ENCODE measurements at regions not wholly inside any gene's neighbourhood (a gene's known extent, or its start where the extent isn't known, plus 50 kb on each side); places are given as distances from the start of the nearest gene placed in this dataset.
"Not testable (repeated sequence)": the region's sequence is repeated elsewhere in the genome, so short reads cannot be mapped to it uniquely, and the experiment has no call there.

DNA sequence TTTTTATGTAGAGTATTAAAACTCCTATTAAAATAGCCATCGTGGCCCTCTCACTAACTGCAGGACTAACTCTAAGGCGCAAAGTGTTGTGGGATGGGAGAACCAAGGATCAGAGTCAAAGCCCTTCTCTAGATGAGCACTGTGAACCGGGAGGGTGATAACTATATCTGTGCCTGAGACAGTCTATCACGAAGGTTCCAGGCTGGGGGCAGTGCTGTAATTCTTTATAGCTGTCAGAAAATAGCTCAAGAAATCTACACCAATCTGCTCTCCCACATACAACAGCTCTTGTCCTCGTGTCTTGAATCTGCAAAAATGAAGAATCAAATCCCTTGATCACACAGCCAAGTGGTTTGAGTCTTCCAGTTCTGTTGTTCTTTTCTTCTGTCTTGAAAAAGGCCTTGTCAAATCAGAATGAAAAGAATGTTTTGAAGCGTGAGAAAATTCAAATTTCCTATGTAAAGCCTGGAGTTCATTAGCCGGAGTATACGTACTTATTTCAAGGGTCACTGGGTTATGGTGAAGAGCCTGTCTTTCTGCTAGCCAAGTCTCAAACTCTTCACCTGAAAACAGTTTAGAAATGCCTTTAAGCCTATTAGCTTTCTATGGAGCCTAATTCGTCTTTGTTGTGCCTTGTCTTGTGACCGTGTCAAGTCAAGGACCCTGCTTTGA, 185.3 kb upstream of the NECTIN3 start:
- Histone ChIP-seq H3K9me3 (replicated peaks) (no peaks in the 10 kb centered on the region), H3K4me3 (no peak overlapping the region), H3K4me1 (no peaks in the 10 kb centered on the region), H3K27ac (replicated peaks) (no peak overlapping the region), H3K36me3 (no peaks in the 10 kb centered on the region), H3K27me3 (ENCODE audit: low read depth) (no peaks in the 10 kb centered on the region)
- intact Hi-C loops (cut with micrococcal nuclease): no loop called here
- no peak for DNase-seq
- TF ChIP-seq, protein P1, sequence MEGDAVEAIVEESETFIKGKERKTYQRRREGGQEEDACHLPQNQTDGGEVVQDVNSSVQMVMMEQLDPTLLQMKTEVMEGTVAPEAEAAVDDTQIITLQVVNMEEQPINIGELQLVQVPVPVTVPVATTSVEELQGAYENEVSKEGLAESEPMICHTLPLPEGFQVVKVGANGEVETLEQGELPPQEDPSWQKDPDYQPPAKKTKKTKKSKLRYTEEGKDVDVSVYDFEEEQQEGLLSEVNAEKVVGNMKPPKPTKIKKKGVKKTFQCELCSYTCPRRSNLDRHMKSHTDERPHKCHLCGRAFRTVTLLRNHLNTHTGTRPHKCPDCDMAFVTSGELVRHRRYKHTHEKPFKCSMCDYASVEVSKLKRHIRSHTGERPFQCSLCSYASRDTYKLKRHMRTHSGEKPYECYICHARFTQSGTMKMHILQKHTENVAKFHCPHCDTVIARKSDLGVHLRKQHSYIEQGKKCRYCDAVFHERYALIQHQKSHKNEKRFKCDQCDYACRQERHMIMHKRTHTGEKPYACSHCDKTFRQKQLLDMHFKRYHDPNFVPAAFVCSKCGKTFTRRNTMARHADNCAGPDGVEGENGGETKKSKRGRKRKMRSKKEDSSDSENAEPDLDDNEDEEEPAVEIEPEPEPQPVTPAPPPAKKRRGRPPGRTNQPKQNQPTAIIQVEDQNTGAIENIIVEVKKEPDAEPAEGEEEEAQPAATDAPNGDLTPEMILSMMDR (IDR thresholded peaks at IDR 0.05; ENCODE audit: borderline replicate concordance): no peak

DNA sequence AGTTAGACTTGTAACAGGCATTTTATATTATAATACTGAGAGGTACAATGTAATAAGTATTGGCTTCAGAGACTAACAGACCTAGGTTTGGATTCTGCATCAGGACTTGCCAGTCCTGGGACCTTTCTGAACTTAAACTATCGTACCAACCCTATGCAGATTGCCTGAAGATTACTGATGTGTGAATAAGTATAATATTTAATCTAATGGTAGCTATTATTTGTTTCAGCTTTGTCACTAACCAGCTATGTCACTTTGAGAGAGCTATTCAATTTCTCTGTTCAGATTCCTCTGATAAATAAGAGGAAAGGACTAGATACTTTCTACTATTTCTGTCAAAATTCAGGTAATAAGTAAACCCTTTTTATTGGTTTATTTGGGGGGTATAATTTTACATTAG, 184.4 kb upstream of the NECTIN3 start:
- no peaks in the 10 kb centered on the region for H3K36me3 ChIP-seq

DNA sequence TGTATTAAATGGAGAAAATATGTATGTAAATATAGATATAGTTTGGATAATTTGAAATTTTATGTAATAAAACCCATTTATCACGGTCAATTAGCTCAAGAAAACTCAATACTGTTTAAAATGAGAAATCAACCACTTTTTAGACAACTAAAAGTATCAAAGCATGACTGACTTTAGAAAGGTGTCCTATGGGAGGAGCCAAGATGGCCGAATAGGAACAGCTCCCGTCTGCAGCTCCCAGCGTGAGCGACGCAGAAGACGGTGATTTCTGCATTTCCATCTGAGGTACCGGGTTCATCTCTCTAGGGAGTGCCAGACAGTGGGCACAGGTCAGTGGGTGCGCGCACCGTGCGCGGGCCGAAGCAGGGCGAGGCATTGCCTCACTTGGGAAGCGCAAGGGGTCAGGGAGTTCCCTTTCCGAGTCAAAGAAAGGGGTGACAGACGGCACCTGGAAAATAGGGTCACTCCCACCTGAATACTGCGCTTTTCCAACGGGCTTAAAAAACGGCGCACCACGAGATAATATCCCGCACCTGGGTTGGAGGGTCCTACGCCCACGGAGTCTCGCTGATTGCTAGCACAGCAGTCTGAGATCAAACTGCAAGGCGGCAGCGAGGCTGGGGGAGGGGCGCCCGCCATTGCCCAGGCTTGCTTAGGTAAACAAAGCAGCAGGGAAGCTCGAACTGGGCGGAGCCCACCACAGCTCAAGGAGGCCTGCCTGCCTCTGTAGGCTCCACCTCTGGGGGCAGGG, 182.8 kb upstream of the NECTIN3 start:
- intact Hi-C loops (cut with micrococcal nuclease); H3K27me3 ChIP-seq (ENCODE audit: low read depth); H3K4me3 ChIP-seq; DNase-seq; H3K36me3 ChIP-seq; H3K27ac ChIP-seq (replicated peaks); H3K4me1 ChIP-seq; H3K9me3 ChIP-seq (replicated peaks): not testable (repeated sequence)

More for the DNA sequence above, 184.4 kb upstream of the NECTIN3 start:
- intact Hi-C loops (cut with micrococcal nuclease): no loop called here
- Histone ChIP-seq H3K9me3 (replicated peaks) (no peaks in the 10 kb centered on the region), H3K4me3 (no peak overlapping the region), H3K4me1 (no peaks in the 10 kb centered on the region), H3K27me3 (ENCODE audit: low read depth) (no peaks in the 10 kb centered on the region), H3K27ac (replicated peaks) (no peak overlapping the region)
- no peak for DNase-seq
- TF ChIP-seq, protein P1 (IDR thresholded peaks at IDR 0.05; ENCODE audit: borderline replicate concordance): no peak

DNA sequence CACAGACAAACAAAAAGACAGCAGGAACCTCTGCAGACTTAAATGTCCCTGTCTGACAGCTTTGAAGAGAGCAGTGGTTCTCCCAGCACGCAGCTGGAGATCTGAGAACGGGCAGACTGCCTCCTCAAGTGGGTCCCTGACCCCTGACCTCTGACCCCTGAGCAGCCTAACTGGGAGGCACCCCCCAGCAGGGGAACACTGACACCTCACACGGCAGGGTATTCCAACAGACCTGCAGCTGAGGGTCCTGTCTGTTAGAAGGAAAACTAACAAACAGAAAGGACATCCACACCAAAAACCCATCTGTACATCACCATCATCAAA, 182.3 kb upstream of the NECTIN3 start:
- H3K4me1 ChIP-seq; H3K4me3 ChIP-seq; intact Hi-C loops (cut with micrococcal nuclease); DNase-seq; H3K27ac ChIP-seq (replicated peaks); H3K9me3 ChIP-seq (replicated peaks); H3K36me3 ChIP-seq; H3K27me3 ChIP-seq (ENCODE audit: low read depth): not testable (repeated sequence)

DNA sequence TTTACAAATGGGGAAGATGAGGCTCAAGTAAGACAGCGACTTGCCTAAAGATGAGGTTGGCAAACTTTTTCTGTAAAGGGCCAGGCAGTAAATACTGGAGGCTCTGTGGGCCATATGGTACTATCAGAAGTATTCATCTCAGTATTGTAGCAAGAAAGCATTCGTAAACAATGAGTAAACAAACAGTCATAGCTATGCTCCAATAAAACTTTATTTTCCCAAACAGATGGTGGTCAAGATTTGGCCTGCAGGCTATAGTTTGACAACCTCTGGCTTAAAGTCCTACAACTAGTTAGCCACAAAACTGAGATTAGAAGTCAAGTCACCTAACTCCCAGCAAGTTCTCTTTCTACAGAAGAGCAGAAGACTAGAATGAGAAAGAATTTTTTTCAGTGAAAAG, 177.0 kb upstream of the NECTIN3 start:
- Histone ChIP-seq H3K9me3 (replicated peaks) (no peaks in the 10 kb centered on the region), H3K36me3 (no peaks in the 10 kb centered on the region), H3K27ac (replicated peaks) (no peak overlapping the region), H3K27me3 (ENCODE audit: low read depth) (no peaks in the 10 kb centered on the region), H3K4me3 (no peak overlapping the region), H3K4me1 (no peaks in the 10 kb centered on the region)
- TF ChIP-seq, protein P1 (IDR thresholded peaks at IDR 0.05; ENCODE audit: borderline replicate concordance): no peak
- DNase-seq: no peak
- intact Hi-C loops (cut with micrococcal nuclease): no loop called here

DNA sequence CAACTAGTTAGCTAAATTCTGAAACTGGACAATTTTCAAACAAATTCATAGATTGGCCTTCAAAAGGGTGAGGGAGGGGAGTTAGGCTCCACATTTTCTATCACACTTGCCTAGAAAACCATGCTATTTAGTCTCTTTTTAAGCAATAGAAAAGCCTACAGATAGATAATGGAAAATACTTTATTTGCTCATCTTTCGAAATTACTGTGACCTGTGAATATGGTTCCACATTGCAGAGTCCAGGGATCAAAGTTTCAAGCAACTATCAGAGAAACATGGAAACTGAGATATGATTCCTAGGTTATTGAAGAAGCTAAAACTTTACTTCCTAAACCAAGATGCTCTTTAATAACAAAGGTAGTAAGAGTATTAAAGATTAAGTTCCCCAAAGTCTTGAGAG, 176.6 kb upstream of the NECTIN3 start:
- H3K27ac ChIP-seq (replicated peaks): no peak overlapping the region
- no peaks in the 10 kb centered on the region for H3K9me3 ChIP-seq (replicated peaks)
- H3K4me3 ChIP-seq: no peak overlapping the region
- no peak for DNase-seq
- no peaks in the 10 kb centered on the region for H3K4me1 ChIP-seq
- intact Hi-C loops (cut with micrococcal nuclease): no loop called here
- TF ChIP-seq, protein P1 (IDR thresholded peaks at IDR 0.05; ENCODE audit: borderline replicate concordance): no peak
- H3K27me3 ChIP-seq (ENCODE audit: low read depth): no peaks in the 10 kb centered on the region
- no peaks in the 10 kb centered on the region for H3K36me3 ChIP-seq
